ENCODE measurements at regions not wholly inside any gene's neighbourhood (a gene's known extent, or its start where the extent isn't known, plus 50 kb on each side); places are given as distances from the start of the nearest gene placed in this dataset.

GRCh38 chr5:156256642-156257041, 70.3 kb upstream of the SGCD start:
- no peak for DNase-seq (ENCODE audit: low read depth, low spot score)
- in situ Hi-C loops (cut with HindIII; ENCODE audit: low pct_unique_long_range_greater_than_20kb, low sequenced_read_pairs): no loop called here

GRCh38 chr5:156258934-156259333, 68.0 kb upstream of the SGCD start:
- no peak for DNase-seq (ENCODE audit: low read depth, low spot score)
- in situ Hi-C loops (cut with HindIII; ENCODE audit: low pct_unique_long_range_greater_than_20kb, low sequenced_read_pairs): no loop called here

- DNase-seq (ENCODE audit: low read depth, low spot score): peak; percentile 20
- in situ Hi-C loops (cut with HindIII; ENCODE audit: low pct_unique_long_range_greater_than_20kb, low sequenced_read_pairs): no loop called here
Measured at GRCh38 chr5:156259618-156260017, 67.3 kb upstream of the SGCD start.

- DNase-seq (ENCODE audit: low read depth, low spot score): peak; percentile 57
- in situ Hi-C loops (cut with HindIII; ENCODE audit: low pct_unique_long_range_greater_than_20kb, low sequenced_read_pairs): no loop called here
Measured at GRCh38 chr5:156261275-156261939, 65.6 kb upstream of the SGCD start.

GRCh38 chr5:156271569-156271968, 55.4 kb upstream of the SGCD start:
- DNase-seq (ENCODE audit: low read depth, low spot score): no peak
- in situ Hi-C loops (cut with HindIII; ENCODE audit: low pct_unique_long_range_greater_than_20kb, low sequenced_read_pairs): no loop called here

- in situ Hi-C loops (cut with HindIII; ENCODE audit: low pct_unique_long_range_greater_than_20kb, low sequenced_read_pairs): no loop called here
Measured at GRCh38 chr5:156272139-156272538, 54.8 kb upstream of the SGCD start.

GRCh38 chr5:156273325-156273724, 53.6 kb upstream of the SGCD start:
- in situ Hi-C loops (cut with HindIII; ENCODE audit: low pct_unique_long_range_greater_than_20kb, low sequenced_read_pairs): no loop called here
- no peak for DNase-seq (ENCODE audit: low read depth, low spot score)

More at GRCh38 chr5:156272139-156272538, 54.8 kb upstream of the SGCD start:
- no peak for DNase-seq (ENCODE audit: low read depth, low spot score)

GRCh38 chr5:156274453-156274852, 52.5 kb upstream of the SGCD start:
- in situ Hi-C loops (cut with HindIII; ENCODE audit: low pct_unique_long_range_greater_than_20kb, low sequenced_read_pairs): no loop called here
- no peak for DNase-seq (ENCODE audit: low read depth, low spot score)

Small RNA genes in the stretch of these regions (small RNA-seq; reads per million reads assigned to genes)
- 0 reads per million in 2 experiments for gene RNA5SP199
